Caco-2 (cell line): ENCODE measurements at regions not wholly inside any gene's neighbourhood (a gene's known extent, or its start where the extent isn't known, plus 50 kb on each side); places are given as distances from the start of the nearest gene placed in this dataset.

Experiments used
- BruUV-seq: library from RNA; stranded (reverse); fragments of 400-500 nt; replicated peaks from 2 replicates; lab custom pipeline; 2021; lab: Mats Ljungman, UMichigan
- CTCF ChIA-PET: fragments of 300-600 bp; sonication (Branson Sonifier 250); formaldehyde crosslinking; loops from one replicate; lab custom pipeline; 2022; ENCODE audit warnings: antibody characterized with exemption; lab: Charles Lee
- POLR2A ChIA-PET: fragments of 300-600 bp; sonication (Branson Sonifier 250); formaldehyde crosslinking; loops from one replicate; lab custom pipeline; 2022; ENCODE audit warnings: antibody characterized with exemption; lab: Charles Lee
- DNase-seq, 2 experiments: peaks; one replicate each; pipeline versions ENCODE4 v3.0.0 to v3.0.0-alpha.2; 2020 to 2022
- H3K27me3 ChIP-seq: replicated peaks from 2 replicates; pipeline ENCODE4 v1.6.0; 2011; ENCODE audit warnings: low read length; ENCODE audit not compliant: control insufficient read depth, insufficient read depth
- H3K36me3 ChIP-seq: 2 replicates; pipeline ENCODE4 v1.5.1; 2011; ENCODE audit warnings: low read length; ENCODE audit not compliant: control insufficient read depth, insufficient read depth
- H3K4me1 ChIP-seq: fragments of 250-450 bp; sonication (Bioruptor Pico); 2 replicates; pipeline ENCODE4 v1.5.1; 2020; ENCODE audit warnings: mild to moderate bottlenecking
- H3K4me3 ChIP-seq: 2 replicates; pipeline ENCODE4 v1.5.1; 2011; ENCODE audit warnings: low read depth, mild to moderate bottlenecking, control low read depth, low read length
- H3K9me3 ChIP-seq: fragments of 250-450 bp; sonication (Bioruptor Pico); 2 replicates; pipeline ENCODE4 v1.5.1; 2020; ENCODE audit warnings: mild to moderate bottlenecking, moderate library complexity
- H3K27ac Mint-ChIP-seq: one replicate; pipeline ENCODE4 v1.8.0; 2022; ENCODE audit warnings: mixed read lengths; ENCODE audit not compliant: unreplicated experiment
- H3K27me3 Mint-ChIP-seq: one replicate; pipeline ENCODE4 v1.8.0; 2022; ENCODE audit warnings: mixed read lengths; ENCODE audit not compliant: insufficient read depth, unreplicated experiment
- H3K36me3 Mint-ChIP-seq: one replicate; pipeline ENCODE4 v1.8.0; 2022; ENCODE audit warnings: mild to moderate bottlenecking, mixed read lengths; ENCODE audit not compliant: insufficient read depth, unreplicated experiment
- H3K4me1 Mint-ChIP-seq: one replicate; pipeline ENCODE4 v1.8.0; 2022; ENCODE audit warnings: low read depth, mixed read lengths; ENCODE audit not compliant: unreplicated experiment
- H3K4me3 Mint-ChIP-seq: one replicate; pipeline ENCODE4 v1.8.0; 2022; ENCODE audit warnings: mild to moderate bottlenecking, moderate library complexity, mixed read lengths; ENCODE audit not compliant: unreplicated experiment
- H3K9me3 Mint-ChIP-seq: one replicate; pipeline ENCODE4 v1.8.0; 2022; ENCODE audit warnings: mixed read lengths; ENCODE audit not compliant: unreplicated experiment
- CTCF ChIP-seq, 2 experiments: fragments of 200-600 bp in 1 of 2; IDR thresholded peaks; 1 replicate in 1 of 2; 2 replicates in 1 of 2; pipeline versions ENCODE4 v1.5.1 to v1.8.0; 2011 to 2022; ENCODE audit warnings: antibody characterized with exemption in 1 of 2, control low read depth in 1 of 2, inconsistent platforms in 1 of 2, low read depth in 1 of 2, low read length in 1 of 2, mild to moderate bottlenecking in 1 of 2, moderate library complexity in 1 of 2; ENCODE audit not compliant: insufficient read depth in 1 of 2, severe bottlenecking in 1 of 2, unreplicated experiment in 1 of 2
- intact Hi-C: fragments of 100-400 bp; cut with micrococcal nuclease; formaldehyde crosslinking; loops from one replicate; pipeline ENCODE4 v1.10.0; 2022; ENCODE audit not compliant: unreplicated experiment

- no TSS peak for BruUV-seq
- no peaks in the 10 kb centered on the region for H3K9me3 Mint-ChIP-seq
- H3K4me3 ChIP-seq, result no peak overlapping the region
- no peaks in the 10 kb centered on the region for H3K36me3 ChIP-seq
- CTCF ChIA-PET, result no interaction called here
- H3K4me3 Mint-ChIP-seq, result no peak overlapping the region
- intact Hi-C loops, result no loop called here
- H3K9me3 ChIP-seq, result no peaks in the 10 kb centered on the region
- H3K27ac Mint-ChIP-seq, result no peak overlapping the region
- no peaks in the 10 kb centered on the region for H3K27me3 ChIP-seq
- H3K4me1 Mint-ChIP-seq, result no peaks in the 10 kb centered on the region
- no peaks in the 10 kb centered on the region for H3K4me1 ChIP-seq
- peaks cover 5% of the 10 kb centered on the region for H3K27me3 Mint-ChIP-seq
- no peak for TF ChIP-seq CTCF (IDR thresholded peaks at IDR 0.05; ENCODE audit: insufficient read depth in 1 of 2, low read depth in 1 of 2, low read length in 1 of 2, severe bottlenecking in 1 of 2, unreplicated experiment in 1 of 2)
- POLR2A ChIA-PET, result interaction anchor here (0.5 kb wide), 1 partner anchor 484 kb away, joined by 3 read pairs; no protein-coding TSS in a partner anchor
- DNase-seq, result no peak
- H3K36me3 Mint-ChIP-seq, result no peaks in the 10 kb centered on the region
Observed at GRCh38 chr14:29223947-29224346, 457.4 kb downstream of the FOXG1 start.

- Mint-ChIP-seq H3K36me3 (no peaks in the 10 kb centered on the region), H3K9me3 (no peaks in the 10 kb centered on the region), H3K27me3 (no peaks in the 10 kb centered on the region), H3K27ac (no peak overlapping the region), H3K4me1 (no peaks in the 10 kb centered on the region), H3K4me3 (no peak overlapping the region)
- no peak for DNase-seq
- Histone ChIP-seq H3K4me1 (no peaks in the 10 kb centered on the region), H3K27me3 (no peaks in the 10 kb centered on the region), H3K36me3 (no peaks in the 10 kb centered on the region), H3K9me3 (no peaks in the 10 kb centered on the region), H3K4me3 (no peak overlapping the region)
- intact Hi-C loops, result no loop called here
- no TSS peak for BruUV-seq
- TF ChIP-seq CTCF (IDR thresholded peaks at IDR 0.05; ENCODE audit: insufficient read depth in 1 of 2, low read depth in 1 of 2, low read length in 1 of 2, severe bottlenecking in 1 of 2, unreplicated experiment in 1 of 2), result no peak
- ChIA-PET POLR2A (no interaction called here), CTCF (no interaction called here)
Observed at GRCh38 chr14:29227631-29228030, 461.0 kb downstream of the FOXG1 start.

- BruUV-seq, result no TSS peak
- H3K27me3 ChIP-seq, result no peaks in the 10 kb centered on the region
- no peaks in the 10 kb centered on the region for H3K36me3 ChIP-seq
- no peak overlapping the region for H3K27ac Mint-ChIP-seq
- intact Hi-C loops, result no loop called here
- CTCF ChIA-PET, result no interaction called here
- POLR2A ChIA-PET, result no interaction called here
- no peak for DNase-seq
- no peaks in the 10 kb centered on the region for H3K36me3 Mint-ChIP-seq
- H3K4me3 ChIP-seq, result no peak overlapping the region
- H3K9me3 ChIP-seq, result no peaks in the 10 kb centered on the region
- H3K27me3 Mint-ChIP-seq, result no peaks in the 10 kb centered on the region
- TF ChIP-seq CTCF (IDR thresholded peaks at IDR 0.05; ENCODE audit: insufficient read depth in 1 of 2, low read depth in 1 of 2, low read length in 1 of 2, severe bottlenecking in 1 of 2, unreplicated experiment in 1 of 2), result no peak
- H3K9me3 Mint-ChIP-seq, result no peaks in the 10 kb centered on the region
- no peaks in the 10 kb centered on the region for H3K4me1 Mint-ChIP-seq
- H3K4me3 Mint-ChIP-seq, result no peak overlapping the region
- H3K4me1 ChIP-seq, result no peaks in the 10 kb centered on the region
Observed at GRCh38 chr14:29232153-29232552, 465.6 kb downstream of the FOXG1 start.
